Activated CD8-positive, alpha-beta memory T cell treated with anti-CD3 and anti-CD28 coated beads for 4 hours (primary cell): ENCODE measurements at regions not wholly inside any gene's neighbourhood (a gene's known extent, or its start where the extent isn't known, plus 50 kb on each side); places are given as distances from the start of the nearest gene placed in this dataset.
"Not testable (repeated sequence)": the region's sequence is repeated elsewhere in the genome, so short reads cannot be mapped to it uniquely, and the experiment has no call there.

ENCODE experiments used
- DNase-seq, 2 donors: peaks; one replicate each; pipeline ENCODE4 v3.0.0-alpha.2; 2020; ENCODE audit warnings: low read depth in 2 of 2

GRCh38 chr11:64428693-64429092 lies 69.7 kb downstream of the RPS6KA4 start:
- no peak for DNase-seq

GRCh38 chr11:64429970-64430369 lies 71.0 kb downstream of the RPS6KA4 start:
- DNase-seq = no peak

GRCh38 chr11:64430645-64431044 lies 71.7 kb downstream of the RPS6KA4 start:
- DNase-seq = no peak

GRCh38 chr11:64436000-64436399 lies 77.0 kb downstream of the RPS6KA4 start:
- DNase-seq = no peak

- no peak for DNase-seq
Measured at GRCh38 chr11:64437426-64437825, 78.5 kb downstream of the RPS6KA4 start.

- no peak for DNase-seq
Measured at GRCh38 chr11:64438986-64439771, 80.2 kb downstream of the RPS6KA4 start.

GRCh38 chr11:64439772-64440491 lies 81.0 kb downstream of the RPS6KA4 start:
- DNase-seq = not testable (repeated sequence)

- no peak for DNase-seq
Measured at GRCh38 chr11:64441127-64441526, 82.2 kb downstream of the RPS6KA4 start.

GRCh38 chr11:64443001-64443400 lies 84.0 kb downstream of the RPS6KA4 start:
- DNase-seq = no peak

- DNase-seq = no peak
Measured at GRCh38 chr11:64444838-64445441, 86.0 kb downstream of the RPS6KA4 start.

- DNase-seq = no peak
Measured at GRCh38 chr11:64445651-64446050, 86.7 kb downstream of the RPS6KA4 start.

- no peak for DNase-seq
Measured at GRCh38 chr11:64447831-64448598, 89.1 kb downstream of the RPS6KA4 start.

- peak; percentile 29 to 31 for DNase-seq
Measured at GRCh38 chr11:64448599-64449380, 89.8 kb downstream of the RPS6KA4 start.

- peak; percentile 28 to 44 for DNase-seq
Measured at GRCh38 chr11:64449381-64450167, 90.6 kb downstream of the RPS6KA4 start.

GRCh38 chr11:64450168-64450560 lies 91.2 kb downstream of the RPS6KA4 start:
- no peak for DNase-seq

- no peak for DNase-seq
Measured at GRCh38 chr11:64451856-64452255, 92.9 kb downstream of the RPS6KA4 start.

GRCh38 chr11:64453466-64453865 lies 94.5 kb downstream of the RPS6KA4 start:
- no peak for DNase-seq

- no peak for DNase-seq
Measured at GRCh38 chr11:64455456-64456261, 96.7 kb downstream of the RPS6KA4 start.

- no peak for DNase-seq
Measured at GRCh38 chr11:64456509-64457320, 97.8 kb downstream of the RPS6KA4 start.
